HFF-Myc (cell line): ENCODE measurements at regions not wholly inside any gene's neighbourhood (a gene's known extent, or its start where the extent isn't known, plus 50 kb on each side); places are given as distances from the start of the nearest gene placed in this dataset.

ENCODE experiments used
- DNase-seq: peaks from one replicate; pipeline ENCODE4 v3.0.0-alpha.2; 2011; ENCODE audit warnings: low read depth; ENCODE audit errors: extremely low read depth
- H3K4me3 ChIP-seq: replicated peaks from 2 replicates; pipeline ENCODE4 v1.5.1; 2011; ENCODE audit warnings: low read depth, mild to moderate bottlenecking, control low read depth, low read length
- TF ChIP-seq, protein P1 (sequence below): IDR thresholded peaks from 2 replicates; pipeline ENCODE4 v1.5.1; 2012; ENCODE audit warnings: mild to moderate bottlenecking, low read depth, low read length, control low read depth; ENCODE audit errors: missing control alignments

DNA sequence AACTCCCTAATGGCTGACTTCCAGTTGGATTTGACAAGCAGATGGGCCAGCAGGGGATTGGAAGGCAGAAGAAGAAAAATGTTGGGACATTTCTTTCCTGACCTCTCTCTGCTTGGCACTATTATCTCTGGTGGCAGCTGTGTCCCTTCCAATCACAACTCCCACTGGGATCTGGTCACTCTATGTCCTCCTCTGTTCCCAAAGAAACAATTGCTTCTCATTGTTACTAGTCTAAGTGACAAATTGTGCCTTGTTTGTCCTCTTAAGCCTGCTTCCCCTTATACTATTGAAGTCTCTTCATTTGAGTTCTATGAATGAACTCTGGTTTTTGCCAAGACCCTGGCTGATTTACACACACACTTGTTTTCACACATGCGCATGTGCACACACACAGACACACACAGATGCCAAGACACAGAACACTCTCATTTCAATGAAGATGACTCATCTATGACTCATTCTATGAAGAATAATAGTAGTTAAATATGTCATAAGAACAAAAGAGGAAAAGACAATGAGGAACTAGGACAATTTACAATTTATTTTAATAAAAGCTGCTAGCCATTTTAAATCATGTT lies 83.0 kb upstream of the FAR2 start:
- TF ChIP-seq, protein P1, sequence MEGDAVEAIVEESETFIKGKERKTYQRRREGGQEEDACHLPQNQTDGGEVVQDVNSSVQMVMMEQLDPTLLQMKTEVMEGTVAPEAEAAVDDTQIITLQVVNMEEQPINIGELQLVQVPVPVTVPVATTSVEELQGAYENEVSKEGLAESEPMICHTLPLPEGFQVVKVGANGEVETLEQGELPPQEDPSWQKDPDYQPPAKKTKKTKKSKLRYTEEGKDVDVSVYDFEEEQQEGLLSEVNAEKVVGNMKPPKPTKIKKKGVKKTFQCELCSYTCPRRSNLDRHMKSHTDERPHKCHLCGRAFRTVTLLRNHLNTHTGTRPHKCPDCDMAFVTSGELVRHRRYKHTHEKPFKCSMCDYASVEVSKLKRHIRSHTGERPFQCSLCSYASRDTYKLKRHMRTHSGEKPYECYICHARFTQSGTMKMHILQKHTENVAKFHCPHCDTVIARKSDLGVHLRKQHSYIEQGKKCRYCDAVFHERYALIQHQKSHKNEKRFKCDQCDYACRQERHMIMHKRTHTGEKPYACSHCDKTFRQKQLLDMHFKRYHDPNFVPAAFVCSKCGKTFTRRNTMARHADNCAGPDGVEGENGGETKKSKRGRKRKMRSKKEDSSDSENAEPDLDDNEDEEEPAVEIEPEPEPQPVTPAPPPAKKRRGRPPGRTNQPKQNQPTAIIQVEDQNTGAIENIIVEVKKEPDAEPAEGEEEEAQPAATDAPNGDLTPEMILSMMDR, result no peak
- peak; percentile 40 for DNase-seq
- no peak overlapping the region for H3K4me3 ChIP-seq

- TF ChIP-seq, protein P1, result no peak
- no peak overlapping the region for H3K4me3 ChIP-seq
- no peak for DNase-seq
These were observed 81.6 kb upstream of the FAR2 start for GRCh38 chr12:29067430-29067829.

DNA sequence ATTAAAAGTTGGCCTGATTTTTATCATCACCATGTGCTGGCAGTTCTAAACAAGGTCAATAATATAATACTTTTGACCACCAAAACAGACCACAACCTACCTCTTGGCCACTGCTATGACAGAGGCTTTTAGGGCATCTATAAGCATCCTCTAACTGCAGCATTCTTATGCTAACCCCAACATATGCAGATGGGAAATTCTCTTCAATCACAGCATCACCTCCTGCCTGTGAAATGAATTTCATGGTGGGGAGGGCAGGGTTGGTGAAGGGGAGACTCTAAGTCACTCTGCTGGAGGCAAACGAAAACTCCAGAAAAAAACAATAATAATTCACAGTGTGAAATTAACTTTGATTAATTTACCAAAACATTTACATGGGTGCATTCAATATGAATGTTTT lies 78.8 kb upstream of the FAR2 start:
- DNase-seq, result no peak
- TF ChIP-seq, protein P1, result no peak
- H3K4me3 ChIP-seq, result no peak overlapping the region

DNA sequence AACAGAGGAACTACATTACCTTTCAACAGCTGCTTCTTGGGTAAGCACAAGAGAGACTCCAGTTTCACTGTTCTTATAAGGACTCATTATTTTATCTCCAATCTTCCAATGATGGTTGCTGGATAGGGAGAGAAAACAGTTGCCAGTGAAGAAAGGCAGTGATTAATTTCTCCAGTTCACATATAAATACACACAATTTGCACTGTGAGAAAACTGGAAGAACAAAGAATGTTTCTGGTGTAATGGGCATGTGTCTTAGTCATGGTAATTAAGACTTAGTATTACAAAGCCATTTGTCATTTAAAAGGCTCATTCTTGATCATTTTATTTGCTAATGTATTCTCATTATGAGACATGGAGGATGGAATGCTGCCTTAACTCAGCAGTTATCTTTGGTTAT lies 78.0 kb upstream of the FAR2 start:
- TF ChIP-seq, protein P1, result no peak
- H3K4me3 ChIP-seq, result no peak overlapping the region
- DNase-seq, result no peak

GRCh38 chr12:29072631-29073030 lies 76.4 kb upstream of the FAR2 start:
- no peak overlapping the region for H3K4me3 ChIP-seq
- TF ChIP-seq, protein P1, result no peak
- no peak for DNase-seq

GRCh38 chr12:29073631-29074239 lies 75.3 kb upstream of the FAR2 start:
- H3K4me3 ChIP-seq, result no peak overlapping the region
- peak; percentile 44 for DNase-seq
- TF ChIP-seq, protein P1, result peak; percentile 59

- H3K4me3 ChIP-seq, result no peak overlapping the region
- TF ChIP-seq, protein P1, result no peak
These were observed 68.0 kb upstream of the FAR2 start for GRCh38 chr12:29081101-29081500.

More at GRCh38 chr12:29081101-29081500, 68.0 kb upstream of the FAR2 start:
- no peak for DNase-seq
